ENCODE measurements at regions not wholly inside any gene's neighbourhood (a gene's known extent, or its start where the extent isn't known, plus 50 kb on each side); places are given as distances from the start of the nearest gene placed in this dataset.

GRCh38 chr4:10201381-10202223, 85.0 kb upstream of the WDR1 start:
- no peak for DNase-seq

- DNase-seq = no peak
Observed at GRCh38 chr4:10200869-10201268, 84.3 kb upstream of the WDR1 start.

- no peak for DNase-seq
Observed at GRCh38 chr4:10198365-10198764, 81.8 kb upstream of the WDR1 start.

- DNase-seq = no peak
Observed at GRCh38 chr4:10197952-10198351, 81.4 kb upstream of the WDR1 start.

GRCh38 chr4:10196191-10196590, 79.6 kb upstream of the WDR1 start:
- no peak for DNase-seq

GRCh38 chr4:10192331-10192730, 75.7 kb upstream of the WDR1 start:
- no peak for DNase-seq

GRCh38 chr4:10188400-10189004, 71.9 kb upstream of the WDR1 start:
- no peak for DNase-seq

- no peak for DNase-seq
Observed at GRCh38 chr4:10186228-10187214, 69.9 kb upstream of the WDR1 start.

GRCh38 chr4:10185518-10186227, 69.1 kb upstream of the WDR1 start:
- DNase-seq = no peak

- DNase-seq = no peak
Observed at GRCh38 chr4:10184501-10184938, 67.9 kb upstream of the WDR1 start.

- DNase-seq = no peak
Observed at GRCh38 chr4:10184041-10184440, 67.4 kb upstream of the WDR1 start.

GRCh38 chr4:10183462-10183861, 66.9 kb upstream of the WDR1 start:
- DNase-seq = no peak

- no peak for DNase-seq
Observed at GRCh38 chr4:10182446-10183424, 66.1 kb upstream of the WDR1 start.

GRCh38 chr4:10181745-10182445, 65.3 kb upstream of the WDR1 start:
- no peak for DNase-seq

- no peak for DNase-seq
Observed at GRCh38 chr4:10180927-10181744, 64.5 kb upstream of the WDR1 start.

- no peak for DNase-seq
Observed at GRCh38 chr4:10180603-10180926, 64.0 kb upstream of the WDR1 start.

- no peak for DNase-seq
Observed at GRCh38 chr4:10179957-10180602, 63.5 kb upstream of the WDR1 start.

- no peak for DNase-seq
Observed at GRCh38 chr4:10178763-10179162, 62.2 kb upstream of the WDR1 start.

GRCh38 chr4:10175626-10176025, 59.0 kb upstream of the WDR1 start:
- DNase-seq = no peak
